Neural cell (in vitro differentiated cells): ENCODE measurements at regions not wholly inside any gene's neighbourhood (a gene's known extent, or its start where the extent isn't known, plus 50 kb on each side); places are given as distances from the start of the nearest gene placed in this dataset.

Experiments used
- H2AFZ ChIP-seq: fragments of 200-600, 300-800 bp; sonication (generic), shearing (Covaris generic); 2 replicates; pipeline ENCODE4 v1.6.0; 2014; ENCODE audit warnings: low read depth, mild to moderate bottlenecking, antibody characterized with exemption, low read length, moderate library complexity
- H3F3A ChIP-seq: fragments of 200-600 bp; shearing (Covaris generic); 2 replicates; pipeline ENCODE4 v1.6.1; 2016; ENCODE audit warnings: mild to moderate bottlenecking, moderate library complexity, mixed read lengths, antibody characterized with exemption, low read length; ENCODE audit not compliant: insufficient read depth, poor library complexity, severe bottlenecking
- H3K27ac ChIP-seq: fragments of 200-600, 300-800 bp; sonication (generic), shearing (Covaris generic); 2 replicates; pipeline ENCODE4 v1.5.1; 2014; ENCODE audit warnings: mild to moderate bottlenecking, low read length, moderate library complexity
- H3K27me3 ChIP-seq: fragments of 300-800, 200-600 bp; sonication (generic), shearing (Covaris generic); 2 replicates; pipeline ENCODE4 v1.6.0; 2014; ENCODE audit warnings: mild to moderate bottlenecking, low read depth, low read length, moderate library complexity; ENCODE audit not compliant: insufficient read depth
- H3K36me3 ChIP-seq: fragments of 300-800, 200-600 bp; sonication (generic), shearing (Covaris generic); 2 replicates; pipeline ENCODE4 v1.5.1; 2014; ENCODE audit warnings: mild to moderate bottlenecking, antibody characterized with exemption, low read length, moderate library complexity; ENCODE audit not compliant: insufficient read depth
- H3K4me2 ChIP-seq: fragments of 300-800, 200-600 bp; sonication (generic), shearing (Covaris generic); 2 replicates; pipeline ENCODE4 v1.6.0; 2014; ENCODE audit warnings: mild to moderate bottlenecking, low read length
- H3K4me3 ChIP-seq: fragments of 300-800, 200-600 bp; sonication (generic), shearing (Covaris generic); 2 replicates; pipeline ENCODE4 v1.5.1; 2014; ENCODE audit warnings: mild to moderate bottlenecking, low read length, moderate library complexity
- H3K79me2 ChIP-seq: fragments of 200-600 bp; shearing (Covaris generic); replicated peaks from 2 replicates; pipeline ENCODE4 v1.6.0; 2014; ENCODE audit warnings: mild to moderate bottlenecking, low read length, moderate library complexity; ENCODE audit not compliant: insufficient read depth
- H3K9ac ChIP-seq: fragments of 300-800, 200-600 bp; sonication (generic), shearing (Covaris generic); 2 replicates; pipeline ENCODE4 v1.6.1; 2016; ENCODE audit warnings: mild to moderate bottlenecking, low read length, mixed read lengths
- H3K9me2 ChIP-seq: fragments of 200-600 bp; shearing (Covaris generic); 2 replicates; pipeline ENCODE4 v1.6.1; 2016; ENCODE audit warnings: mild to moderate bottlenecking, low read length, mixed read lengths; ENCODE audit not compliant: insufficient read depth
- H3K9me3 ChIP-seq: fragments of 200-600, 300-800 bp; sonication (generic), shearing (Covaris generic); 2 replicates; pipeline ENCODE4 v1.6.1; 2016; ENCODE audit warnings: mild to moderate bottlenecking, mixed run types, low read length, moderate library complexity, mixed read lengths
- H4K20me1 ChIP-seq: fragments of 200-600 bp; shearing (Covaris generic); 2 replicates; pipeline ENCODE4 v1.6.1; 2016; ENCODE audit warnings: mild to moderate bottlenecking, mixed run types; ENCODE audit not compliant: insufficient read depth
- EP300 ChIP-seq: fragments of 450-650 bp; conservative IDR thresholded peaks from 2 replicates; pipeline ENCODE4 v1.6.1; 2014; ENCODE audit warnings: antibody characterized with exemption, mild to moderate bottlenecking, moderate library complexity; ENCODE audit not compliant: poor library complexity, severe bottlenecking
- EZH2 ChIP-seq: fragments of 200-600, 300-800 bp; shearing (Covaris generic), sonication (generic); IDR thresholded peaks from 2 replicates; pipeline ENCODE4 v1.6.1; 2014; ENCODE audit warnings: antibody characterized with exemption, low read length, borderline replicate concordance, mild to moderate bottlenecking; ENCODE audit not compliant: insufficient read depth, poor library complexity, severe bottlenecking
- MXI1 ChIP-seq: fragments of 450-650 bp; conservative IDR thresholded peaks from 2 replicates; pipeline ENCODE4 v1.6.1; 2014; ENCODE audit warnings: antibody characterized with exemption, mild to moderate bottlenecking; ENCODE audit not compliant: poor library complexity, severe bottlenecking
- POLR2AphosphoS5 ChIP-seq: IDR thresholded peaks from 2 replicates; pipeline ENCODE4 v1.6.1; 2012
- RAD21 ChIP-seq: fragments of 450-650 bp; conservative IDR thresholded peaks from 2 replicates; pipeline ENCODE4 v1.6.1; 2014; ENCODE audit warnings: antibody characterized with exemption, mild to moderate bottlenecking, moderate library complexity
- SMC3 ChIP-seq: fragments of 450-650 bp; conservative IDR thresholded peaks from 2 replicates; pipeline ENCODE4 v1.6.1; 2014; ENCODE audit warnings: antibody characterized with exemption, mild to moderate bottlenecking, moderate library complexity; ENCODE audit not compliant: poor library complexity
- TAF1 ChIP-seq: IDR thresholded peaks from 2 replicates; pipeline ENCODE4 v1.6.1; 2012; ENCODE audit warnings: low read depth
- TF ChIP-seq, protein P1 (sequence below): IDR thresholded peaks from 2 replicates; pipeline ENCODE4 v1.6.1; 2012; ENCODE audit warnings: borderline replicate concordance
- TF ChIP-seq, protein P2 (sequence below): fragments of 450-650 bp; IDR thresholded peaks from 2 replicates; pipeline ENCODE4 v1.5.1; 2014; ENCODE audit warnings: antibody characterized with exemption, mild to moderate bottlenecking, moderate library complexity; ENCODE audit not compliant: poor library complexity, severe bottlenecking

DNA sequence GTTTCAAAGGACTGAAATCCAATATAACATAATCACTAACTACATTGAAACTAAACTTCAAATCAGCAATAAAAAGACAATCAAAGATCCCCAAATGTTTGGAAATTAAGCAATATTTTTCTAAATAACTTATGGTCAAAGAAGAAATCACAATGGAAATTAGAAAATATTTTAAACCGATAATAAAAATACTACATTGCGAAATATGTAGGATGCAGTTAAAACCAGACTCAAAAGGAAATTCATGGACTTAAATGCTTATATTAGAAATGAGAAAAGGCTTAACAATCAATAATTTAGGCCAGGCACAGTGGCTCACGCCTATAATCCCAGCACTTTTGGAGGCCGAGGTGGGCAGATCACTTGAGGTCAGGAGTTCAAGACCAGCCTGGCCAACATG is 79.0 kb upstream of the HAAO start:
- H3K27ac ChIP-seq, result no peak overlapping the region
- no peaks in the 10 kb centered on the region for H3F3A ChIP-seq
- H3K9ac ChIP-seq, result no peak overlapping the region
- no peaks in the 10 kb centered on the region for H3K9me3 ChIP-seq
- no peaks in the 10 kb centered on the region for H3K36me3 ChIP-seq
- no peaks in the 10 kb centered on the region for H3K9me2 ChIP-seq
- no peak for TF ChIP-seq EZH2
- TF ChIP-seq MXI1, result no peak
- no peak for TF ChIP-seq RAD21
- TF ChIP-seq, protein P1, sequence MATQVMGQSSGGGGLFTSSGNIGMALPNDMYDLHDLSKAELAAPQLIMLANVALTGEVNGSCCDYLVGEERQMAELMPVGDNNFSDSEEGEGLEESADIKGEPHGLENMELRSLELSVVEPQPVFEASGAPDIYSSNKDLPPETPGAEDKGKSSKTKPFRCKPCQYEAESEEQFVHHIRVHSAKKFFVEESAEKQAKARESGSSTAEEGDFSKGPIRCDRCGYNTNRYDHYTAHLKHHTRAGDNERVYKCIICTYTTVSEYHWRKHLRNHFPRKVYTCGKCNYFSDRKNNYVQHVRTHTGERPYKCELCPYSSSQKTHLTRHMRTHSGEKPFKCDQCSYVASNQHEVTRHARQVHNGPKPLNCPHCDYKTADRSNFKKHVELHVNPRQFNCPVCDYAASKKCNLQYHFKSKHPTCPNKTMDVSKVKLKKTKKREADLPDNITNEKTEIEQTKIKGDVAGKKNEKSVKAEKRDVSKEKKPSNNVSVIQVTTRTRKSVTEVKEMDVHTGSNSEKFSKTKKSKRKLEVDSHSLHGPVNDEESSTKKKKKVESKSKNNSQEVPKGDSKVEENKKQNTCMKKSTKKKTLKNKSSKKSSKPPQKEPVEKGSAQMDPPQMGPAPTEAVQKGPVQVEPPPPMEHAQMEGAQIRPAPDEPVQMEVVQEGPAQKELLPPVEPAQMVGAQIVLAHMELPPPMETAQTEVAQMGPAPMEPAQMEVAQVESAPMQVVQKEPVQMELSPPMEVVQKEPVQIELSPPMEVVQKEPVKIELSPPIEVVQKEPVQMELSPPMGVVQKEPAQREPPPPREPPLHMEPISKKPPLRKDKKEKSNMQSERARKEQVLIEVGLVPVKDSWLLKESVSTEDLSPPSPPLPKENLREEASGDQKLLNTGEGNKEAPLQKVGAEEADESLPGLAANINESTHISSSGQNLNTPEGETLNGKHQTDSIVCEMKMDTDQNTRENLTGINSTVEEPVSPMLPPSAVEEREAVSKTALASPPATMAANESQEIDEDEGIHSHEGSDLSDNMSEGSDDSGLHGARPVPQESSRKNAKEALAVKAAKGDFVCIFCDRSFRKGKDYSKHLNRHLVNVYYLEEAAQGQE, result no peak
- TF ChIP-seq TAF1, result no peak
- TF ChIP-seq SMC3, result no peak
- TF ChIP-seq, protein P2, sequence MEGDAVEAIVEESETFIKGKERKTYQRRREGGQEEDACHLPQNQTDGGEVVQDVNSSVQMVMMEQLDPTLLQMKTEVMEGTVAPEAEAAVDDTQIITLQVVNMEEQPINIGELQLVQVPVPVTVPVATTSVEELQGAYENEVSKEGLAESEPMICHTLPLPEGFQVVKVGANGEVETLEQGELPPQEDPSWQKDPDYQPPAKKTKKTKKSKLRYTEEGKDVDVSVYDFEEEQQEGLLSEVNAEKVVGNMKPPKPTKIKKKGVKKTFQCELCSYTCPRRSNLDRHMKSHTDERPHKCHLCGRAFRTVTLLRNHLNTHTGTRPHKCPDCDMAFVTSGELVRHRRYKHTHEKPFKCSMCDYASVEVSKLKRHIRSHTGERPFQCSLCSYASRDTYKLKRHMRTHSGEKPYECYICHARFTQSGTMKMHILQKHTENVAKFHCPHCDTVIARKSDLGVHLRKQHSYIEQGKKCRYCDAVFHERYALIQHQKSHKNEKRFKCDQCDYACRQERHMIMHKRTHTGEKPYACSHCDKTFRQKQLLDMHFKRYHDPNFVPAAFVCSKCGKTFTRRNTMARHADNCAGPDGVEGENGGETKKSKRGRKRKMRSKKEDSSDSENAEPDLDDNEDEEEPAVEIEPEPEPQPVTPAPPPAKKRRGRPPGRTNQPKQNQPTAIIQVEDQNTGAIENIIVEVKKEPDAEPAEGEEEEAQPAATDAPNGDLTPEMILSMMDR, result no peak
- TF ChIP-seq POLR2AphosphoS5, result no peak
- TF ChIP-seq EP300, result no peak
- H3K79me2 ChIP-seq, result no peaks in the 10 kb centered on the region
- no peak overlapping the region for H2AFZ ChIP-seq
- no peaks in the 10 kb centered on the region for H3K27me3 ChIP-seq
- H3K4me2 ChIP-seq, result no peak overlapping the region
- H3K4me3 ChIP-seq, result no peak overlapping the region
- H4K20me1 ChIP-seq, result no peaks in the 10 kb centered on the region

DNA sequence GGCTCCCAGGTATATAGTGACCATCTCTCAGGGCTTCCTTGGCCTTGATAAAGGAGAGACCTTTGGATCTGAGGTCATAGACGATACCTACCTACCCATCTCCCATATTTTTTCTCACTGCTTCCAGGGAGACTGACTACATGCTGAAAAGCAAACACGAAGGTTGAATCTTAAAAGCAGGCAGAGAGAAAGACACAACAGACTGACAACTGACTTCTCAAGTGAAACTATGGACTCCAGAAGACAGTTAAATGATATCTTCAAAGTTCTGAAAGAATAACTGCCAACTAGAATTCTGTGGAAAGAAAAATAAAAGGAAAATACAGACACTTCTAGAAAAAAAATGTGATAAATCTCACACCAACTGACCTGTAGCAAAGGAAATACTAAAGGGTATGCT is 76.5 kb upstream of the HAAO start:
- no peaks in the 10 kb centered on the region for H3K36me3 ChIP-seq
- no peak for TF ChIP-seq EZH2
- no peak for TF ChIP-seq POLR2AphosphoS5
- no peak for TF ChIP-seq TAF1
- TF ChIP-seq SMC3, result no peak
- TF ChIP-seq, protein P2, result no peak
- TF ChIP-seq, protein P1, result no peak
- TF ChIP-seq RAD21, result no peak
- no peak for TF ChIP-seq EP300
- TF ChIP-seq MXI1, result no peak
- H3F3A ChIP-seq, result no peaks in the 10 kb centered on the region
- H3K9me3 ChIP-seq, result no peaks in the 10 kb centered on the region
- H3K9me2 ChIP-seq, result no peaks in the 10 kb centered on the region
- no peaks in the 10 kb centered on the region for H4K20me1 ChIP-seq
- no peak overlapping the region for H3K27ac ChIP-seq
- no peak overlapping the region for H3K4me3 ChIP-seq
- no peak overlapping the region for H2AFZ ChIP-seq
- no peaks in the 10 kb centered on the region for H3K27me3 ChIP-seq
- no peak overlapping the region for H3K4me2 ChIP-seq
- H3K9ac ChIP-seq, result no peak overlapping the region
- H3K79me2 ChIP-seq, result no peaks in the 10 kb centered on the region
